ENCODE measurements at regions not wholly inside any gene's neighbourhood (a gene's known extent, or its start where the extent isn't known, plus 50 kb on each side); places are given as distances from the start of the nearest gene placed in this dataset.
"Not testable (repeated sequence)": the region's sequence is repeated elsewhere in the genome, so short reads cannot be mapped to it uniquely, and the experiment has no call there.

- no peak for TF ChIP-seq CTCF (IDR thresholded peaks at IDR 0.05; ENCODE audit: insufficient read depth, low read length)
- H3K4me3 ChIP-seq (ENCODE audit: low read depth, low read length): no peak overlapping the region
- no peak for DNase-seq (ENCODE audit: low read depth)
Measured at GRCh38 chr4:115505326-115505725, 391.9 kb upstream of the NDST4 start.

GRCh38 chr4:115501656-115502055, 388.2 kb upstream of the NDST4 start:
- no peak for DNase-seq (ENCODE audit: low read depth)
- no peak overlapping the region for H3K4me3 ChIP-seq (ENCODE audit: low read depth, low read length)
- no peak for TF ChIP-seq CTCF (IDR thresholded peaks at IDR 0.05; ENCODE audit: insufficient read depth, low read length)

GRCh38 chr4:115493770-115494169, 380.4 kb upstream of the NDST4 start:
- DNase-seq (ENCODE audit: low read depth); H3K4me3 ChIP-seq (ENCODE audit: low read depth, low read length): not testable (repeated sequence)

GRCh38 chr4:115491686-115492085, 378.3 kb upstream of the NDST4 start:
- H3K4me3 ChIP-seq (ENCODE audit: low read depth, low read length): no peak overlapping the region
- no peak for DNase-seq (ENCODE audit: low read depth)
- TF ChIP-seq CTCF (IDR thresholded peaks at IDR 0.05; ENCODE audit: insufficient read depth, low read length): no peak

GRCh38 chr4:115489279-115489678, 375.9 kb upstream of the NDST4 start:
- no peak overlapping the region for H3K4me3 ChIP-seq (ENCODE audit: low read depth, low read length)
- DNase-seq (ENCODE audit: low read depth): no peak
- TF ChIP-seq CTCF (IDR thresholded peaks at IDR 0.05; ENCODE audit: insufficient read depth, low read length): no peak

- DNase-seq (ENCODE audit: low read depth): no peak
- no peak for TF ChIP-seq CTCF (IDR thresholded peaks at IDR 0.05; ENCODE audit: insufficient read depth, low read length)
Measured at GRCh38 chr4:115485402-115485801, 372.0 kb upstream of the NDST4 start.

GRCh38 chr4:115484479-115484878, 371.1 kb upstream of the NDST4 start:
- no peak overlapping the region for H3K4me3 ChIP-seq (ENCODE audit: low read depth, low read length)
- DNase-seq (ENCODE audit: low read depth): no peak
- TF ChIP-seq CTCF (IDR thresholded peaks at IDR 0.05; ENCODE audit: insufficient read depth, low read length): no peak

More at GRCh38 chr4:115485402-115485801, 372.0 kb upstream of the NDST4 start:
- H3K4me3 ChIP-seq (ENCODE audit: low read depth, low read length): no peak overlapping the region

Measured in fibroblast of the aortic adventitia (primary cell).